Omental fat pad (tissue), 3 donors: ENCODE measurements at regions not wholly inside any gene's neighbourhood (a gene's known extent, or its start where the extent isn't known, plus 50 kb on each side); places are given as distances from the start of the nearest gene placed in this dataset.
A peak's percentile ranks its signal among the peaks of the same experiment; 100 is the strongest.

Experiments used
- ATAC-seq: fragments of 150-250 bp; one replicate; pipeline ENCODE4 v1.9.1; 2016; ENCODE audit warnings: mild to moderate bottlenecking, moderate library complexity; ENCODE audit not compliant: low FRiP score
- DNase-seq: peaks from one replicate; pipeline ENCODE4 v3.0.0-alpha.2; 2019; ENCODE audit warnings: low spot score
- TF ChIP-seq, protein P1 (sequence below), 3 donors: fragments of 450-650 bp; IDR thresholded peaks; one replicate each; pipeline ENCODE4 v1.5.1; 2016 to 2017; ENCODE audit warnings: antibody characterized with exemption in 3 of 3, mild to moderate bottlenecking in 3 of 3, moderate library complexity in 2 of 3

DNA sequence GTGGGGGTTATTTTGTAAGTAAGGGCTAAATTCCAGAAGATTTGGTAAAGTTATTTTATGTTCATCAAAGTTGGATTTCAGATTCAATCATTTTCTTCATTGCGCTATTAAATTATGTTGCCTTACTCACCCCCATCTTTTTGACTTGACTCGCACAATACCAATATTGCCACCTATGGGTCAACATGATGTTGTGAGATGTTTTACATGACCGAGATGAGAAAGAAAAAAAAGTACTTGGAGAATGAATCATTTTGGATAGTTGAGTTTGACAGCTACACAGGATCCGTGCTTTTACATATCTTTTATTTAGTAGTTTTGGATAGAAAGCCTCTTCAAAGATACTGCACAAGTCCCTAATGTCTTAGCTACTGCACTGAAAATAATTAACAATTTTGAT lies 224.2 kb upstream of the EMCN start:
- ATAC-seq (no peak), DNase-seq (no peak)
- TF ChIP-seq, protein P1, sequence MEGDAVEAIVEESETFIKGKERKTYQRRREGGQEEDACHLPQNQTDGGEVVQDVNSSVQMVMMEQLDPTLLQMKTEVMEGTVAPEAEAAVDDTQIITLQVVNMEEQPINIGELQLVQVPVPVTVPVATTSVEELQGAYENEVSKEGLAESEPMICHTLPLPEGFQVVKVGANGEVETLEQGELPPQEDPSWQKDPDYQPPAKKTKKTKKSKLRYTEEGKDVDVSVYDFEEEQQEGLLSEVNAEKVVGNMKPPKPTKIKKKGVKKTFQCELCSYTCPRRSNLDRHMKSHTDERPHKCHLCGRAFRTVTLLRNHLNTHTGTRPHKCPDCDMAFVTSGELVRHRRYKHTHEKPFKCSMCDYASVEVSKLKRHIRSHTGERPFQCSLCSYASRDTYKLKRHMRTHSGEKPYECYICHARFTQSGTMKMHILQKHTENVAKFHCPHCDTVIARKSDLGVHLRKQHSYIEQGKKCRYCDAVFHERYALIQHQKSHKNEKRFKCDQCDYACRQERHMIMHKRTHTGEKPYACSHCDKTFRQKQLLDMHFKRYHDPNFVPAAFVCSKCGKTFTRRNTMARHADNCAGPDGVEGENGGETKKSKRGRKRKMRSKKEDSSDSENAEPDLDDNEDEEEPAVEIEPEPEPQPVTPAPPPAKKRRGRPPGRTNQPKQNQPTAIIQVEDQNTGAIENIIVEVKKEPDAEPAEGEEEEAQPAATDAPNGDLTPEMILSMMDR (IDR thresholded peaks at IDR 0.05): no peak

DNA sequence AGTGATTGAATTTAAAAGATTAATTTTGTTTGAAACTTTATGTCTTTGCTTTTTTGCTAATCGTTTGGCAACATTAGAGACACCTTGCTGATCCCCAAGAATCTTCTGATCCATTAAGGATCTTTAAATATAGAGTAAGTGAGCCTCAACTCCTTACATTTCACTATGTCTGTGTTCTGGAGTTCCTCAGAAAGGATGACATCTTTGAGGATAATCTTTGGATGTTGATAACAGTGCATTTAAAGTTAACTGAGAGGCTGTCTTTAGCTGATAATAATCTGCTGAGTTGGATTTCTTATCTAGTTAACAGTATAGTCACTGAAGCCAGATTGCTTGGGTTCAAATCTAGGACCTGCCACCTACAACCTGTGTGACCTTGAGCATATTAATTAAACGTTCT lies 221.6 kb upstream of the EMCN start:
- TF ChIP-seq, protein P1 (IDR thresholded peaks at IDR 0.05): no peak
- ATAC-seq (no peak), DNase-seq (no peak)

DNA sequence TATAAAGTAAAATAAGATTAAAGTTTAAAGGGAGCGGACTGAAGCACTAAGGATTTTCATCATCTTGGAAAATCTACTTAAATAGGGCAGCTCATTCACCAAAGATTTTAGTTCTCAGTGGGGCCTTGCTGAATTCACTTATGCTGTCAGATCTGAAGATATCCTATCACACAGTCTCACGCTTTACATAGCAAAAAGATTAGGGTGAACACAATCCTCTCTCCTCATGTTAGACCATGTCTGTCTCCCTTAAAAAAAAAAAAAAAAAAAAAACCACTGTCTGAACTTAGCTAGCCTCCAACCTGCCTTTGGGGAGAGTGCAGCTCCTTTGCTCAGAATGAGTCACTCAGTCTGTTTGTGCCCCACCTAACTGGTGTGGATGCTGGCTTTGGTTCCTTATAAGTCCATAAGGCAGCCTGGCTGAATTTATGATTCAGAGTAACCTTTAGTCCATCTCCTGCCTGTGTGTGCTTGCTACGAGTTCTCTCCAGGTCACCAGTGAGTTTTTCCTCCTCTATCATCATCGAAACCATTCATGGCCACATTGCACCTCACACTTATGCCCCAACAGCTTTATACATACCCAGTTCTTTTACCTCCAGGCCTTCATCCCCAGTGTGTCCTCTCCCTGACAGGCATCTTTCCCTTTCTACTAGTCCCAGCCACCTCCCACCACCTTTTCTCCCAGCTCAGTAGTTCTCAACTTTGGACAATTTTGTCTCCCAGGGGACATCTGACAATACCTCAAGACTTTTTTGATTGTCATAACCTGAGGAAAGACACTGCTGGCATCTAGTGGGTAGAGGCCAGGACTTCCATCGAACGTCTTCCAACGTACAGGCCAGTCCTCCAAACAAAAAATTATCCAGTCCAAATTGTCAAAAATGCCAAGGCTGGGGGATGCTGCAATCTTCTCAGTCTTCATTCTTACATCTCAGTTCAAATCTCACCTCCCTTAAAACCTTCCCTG lies 220.7 kb upstream of the EMCN start:
- ATAC-seq (peak; percentile 86), DNase-seq (no peak)
- TF ChIP-seq, protein P1 (IDR thresholded peaks at IDR 0.05): no peak

DNA sequence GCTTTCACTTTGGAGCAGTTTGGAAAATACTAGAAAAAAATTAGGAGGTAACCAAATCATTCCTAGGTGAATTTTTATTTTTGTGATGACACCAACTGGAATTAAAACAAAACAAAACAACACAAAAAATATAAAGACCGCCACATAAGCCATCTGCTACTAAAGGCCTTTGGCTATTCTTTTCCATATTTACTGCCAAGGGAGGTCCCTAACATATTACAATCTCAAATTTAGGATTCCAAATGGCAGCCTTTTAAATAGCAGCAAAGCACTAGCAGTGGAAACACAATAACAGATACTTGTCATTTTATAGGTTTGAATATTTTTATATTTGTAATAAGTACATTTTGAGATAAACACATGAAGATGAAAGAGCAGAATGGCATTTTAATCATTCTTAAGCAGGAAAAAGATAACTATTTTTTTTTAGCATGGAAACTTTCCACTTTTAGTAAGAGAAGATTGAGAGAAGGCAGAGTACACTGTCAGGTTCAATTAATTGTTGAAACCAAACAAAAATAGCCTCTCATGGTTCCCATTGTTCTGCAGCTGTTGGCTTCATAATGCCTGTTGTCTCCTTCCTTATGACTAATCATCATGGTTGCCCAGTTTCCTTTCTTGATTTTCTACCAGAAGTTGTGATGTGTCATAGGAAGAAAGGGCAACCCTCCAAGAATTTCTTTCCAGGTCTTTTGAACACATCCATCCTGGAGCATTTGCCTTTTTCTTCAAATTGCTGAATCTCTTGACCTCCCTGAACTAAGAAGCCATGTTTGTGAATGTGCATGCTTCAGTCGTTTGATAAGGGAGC lies 219.0 kb upstream of the EMCN start:
- DNase-seq (no peak), ATAC-seq (peak; percentile 65)
- TF ChIP-seq, protein P1 (IDR thresholded peaks at IDR 0.05): no peak

DNA sequence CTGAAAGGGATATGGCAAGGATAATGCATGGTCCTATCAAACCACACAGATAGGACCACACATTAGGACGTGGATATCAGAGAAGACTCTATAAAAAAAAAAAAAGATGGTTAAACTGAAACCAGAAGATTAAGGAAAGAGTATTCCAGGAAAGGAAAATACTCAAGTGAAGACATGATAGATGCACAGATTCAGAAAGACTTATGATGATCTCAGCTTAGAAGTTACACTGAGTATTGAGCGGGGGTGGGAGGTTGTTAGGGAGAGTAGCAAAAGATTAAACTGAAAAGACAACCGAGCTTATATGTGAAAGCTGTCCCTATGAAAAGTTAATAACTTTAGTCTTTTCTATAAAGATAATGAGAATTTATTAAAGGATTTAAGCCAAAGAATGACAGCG lies 211.0 kb upstream of the EMCN start:
- TF ChIP-seq, protein P1 (IDR thresholded peaks at IDR 0.05): no peak
- DNase-seq: no peak
- no peak for ATAC-seq

DNA sequence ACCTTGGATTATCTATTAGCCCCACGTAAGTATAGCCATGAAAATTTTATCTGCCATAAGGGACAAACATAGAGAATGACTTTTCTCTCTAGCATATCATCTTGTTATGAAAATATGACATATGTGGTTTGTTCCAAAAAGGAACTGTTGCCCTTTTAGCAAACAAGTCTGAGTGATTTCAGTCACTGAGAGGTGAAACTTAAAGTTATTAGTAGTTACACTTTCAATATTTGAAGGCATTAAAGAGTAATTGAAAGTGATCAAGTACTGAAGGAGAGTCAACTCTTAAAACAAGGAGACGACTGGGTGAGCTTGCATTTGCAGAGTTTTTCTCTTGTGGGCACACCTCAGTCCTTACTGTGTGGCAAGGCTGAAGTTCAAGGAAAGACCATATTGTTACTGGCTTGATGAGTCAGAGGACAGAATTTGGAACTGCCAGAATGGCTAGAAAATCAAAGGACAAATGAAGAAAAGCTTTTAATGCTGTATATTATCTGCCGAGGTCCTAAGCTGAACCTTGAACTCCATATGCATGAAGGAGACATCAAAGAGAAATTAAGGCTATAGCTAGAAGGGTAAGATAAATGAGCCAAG lies 205.1 kb upstream of the EMCN start:
- DNase-seq (no peak), ATAC-seq (no peak)
- TF ChIP-seq, protein P1 (IDR thresholded peaks at IDR 0.05): no peak
